PC-9 (cell line): ENCODE measurements at regions not wholly inside any gene's neighbourhood (a gene's known extent, or its start where the extent isn't known, plus 50 kb on each side); places are given as distances from the start of the nearest gene placed in this dataset.

Experiments used
- CTCF ChIP-seq: fragments of 200-600 bp; sonication (generic); conservative IDR thresholded peaks from 2 replicates; pipeline ENCODE4 v1.6.1; 2017; ENCODE audit warnings: mixed run types, antibody characterized with exemption, mild to moderate bottlenecking, moderate library complexity
- EZH2 ChIP-seq: fragments of 200-600 bp; sonication (generic); IDR thresholded peaks from 2 replicates; pipeline ENCODE4 v1.8.0; 2017; ENCODE audit warnings: antibody characterized with exemption, low read depth

DNA sequence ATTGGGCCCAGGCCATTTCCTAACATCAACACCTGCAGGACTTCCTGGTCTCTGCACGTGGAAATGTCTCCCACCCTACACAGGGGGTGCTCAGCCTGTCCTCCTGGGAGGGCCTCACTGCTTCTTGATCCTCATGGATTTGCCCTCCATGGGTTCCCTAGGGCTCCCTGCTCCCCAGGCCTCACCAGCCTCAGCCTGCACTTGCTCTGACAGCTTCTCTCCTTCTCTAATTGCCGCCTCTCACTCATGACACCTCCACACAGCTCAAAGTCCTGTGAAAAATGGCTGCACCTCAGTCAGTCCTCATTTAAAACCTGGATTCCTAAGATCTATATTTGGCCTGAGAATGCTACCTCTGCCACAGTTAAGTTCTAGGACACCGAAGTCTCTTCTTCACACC lies 130.6 kb downstream of the PXDC1 start:
- TF ChIP-seq CTCF = no peak
- TF ChIP-seq EZH2 = no peak
